ENCODE measurements at regions not wholly inside any gene's neighbourhood (a gene's known extent, or its start where the extent isn't known, plus 50 kb on each side); places are given as distances from the start of the nearest gene placed in this dataset.

- no peaks in the 10 kb centered on the region for H3K9me3 ChIP-seq (ENCODE audit: control insufficient read depth in 1 of 2, low read length in 2 of 2)
- H3K9ac ChIP-seq (ENCODE audit: low read depth in 1 of 2, low read length in 2 of 2), result no peak overlapping the region
- H3K36me3 ChIP-seq (ENCODE audit: control insufficient read depth in 1 of 2, insufficient read depth in 2 of 2, low read length in 2 of 2), result no peaks in the 10 kb centered on the region
- H3K4me1 ChIP-seq (ENCODE audit: control insufficient read depth in 1 of 2, insufficient read depth in 2 of 2, low read length in 2 of 2), result no peaks in the 10 kb centered on the region
- H3K27ac ChIP-seq (ENCODE audit: low read depth, low read length), result no peak overlapping the region
- no peaks in the 10 kb centered on the region for H3K27me3 ChIP-seq (ENCODE audit: control insufficient read depth in 1 of 2, insufficient read depth in 2 of 2, low read length in 2 of 2)
- H3K4me3 ChIP-seq (ENCODE audit: low read depth in 1 of 2, low read length in 2 of 2), result no peak overlapping the region
Measured at GRCh38 chr4:181437895-181438294, 805.3 kb upstream of the TENM3 start.

GRCh38 chr4:181438641-181439040, 804.6 kb upstream of the TENM3 start:
- no peaks in the 10 kb centered on the region for H3K4me1 ChIP-seq (ENCODE audit: control insufficient read depth in 1 of 2, insufficient read depth in 2 of 2, low read length in 2 of 2)
- no peaks in the 10 kb centered on the region for H3K27me3 ChIP-seq (ENCODE audit: control insufficient read depth in 1 of 2, insufficient read depth in 2 of 2, low read length in 2 of 2)
- H3K27ac ChIP-seq (ENCODE audit: low read depth, low read length), result no peak overlapping the region
- no peak overlapping the region for H3K9ac ChIP-seq (ENCODE audit: low read depth in 1 of 2, low read length in 2 of 2)
- H3K4me3 ChIP-seq (ENCODE audit: low read depth in 1 of 2, low read length in 2 of 2), result no peak overlapping the region
- no peaks in the 10 kb centered on the region for H3K36me3 ChIP-seq (ENCODE audit: control insufficient read depth in 1 of 2, insufficient read depth in 2 of 2, low read length in 2 of 2)
- no peaks in the 10 kb centered on the region for H3K9me3 ChIP-seq (ENCODE audit: control insufficient read depth in 1 of 2, low read length in 2 of 2)

- Histone ChIP-seq H3K9ac (ENCODE audit: low read depth in 1 of 2, low read length in 2 of 2) (no peak overlapping the region), H3K4me3 (ENCODE audit: low read depth in 1 of 2, low read length in 2 of 2) (no peak overlapping the region), H3K4me1 (ENCODE audit: control insufficient read depth in 1 of 2, insufficient read depth in 2 of 2, low read length in 2 of 2) (no peaks in the 10 kb centered on the region), H3K27me3 (ENCODE audit: control insufficient read depth in 1 of 2, insufficient read depth in 2 of 2, low read length in 2 of 2) (no peaks in the 10 kb centered on the region), H3K9me3 (ENCODE audit: control insufficient read depth in 1 of 2, low read length in 2 of 2) (no peaks in the 10 kb centered on the region), H3K36me3 (ENCODE audit: control insufficient read depth in 1 of 2, insufficient read depth in 2 of 2, low read length in 2 of 2) (no peaks in the 10 kb centered on the region), H3K27ac (ENCODE audit: low read depth, low read length) (no peak overlapping the region)
Measured at GRCh38 chr4:181443021-181443420, 800.2 kb upstream of the TENM3 start.

- no peak overlapping the region for H3K4me3 ChIP-seq (ENCODE audit: low read depth in 1 of 2, low read length in 2 of 2)
- no peaks in the 10 kb centered on the region for H3K4me1 ChIP-seq (ENCODE audit: control insufficient read depth in 1 of 2, insufficient read depth in 2 of 2, low read length in 2 of 2)
Measured at GRCh38 chr4:181465826-181466225, 777.4 kb upstream of the TENM3 start.

GRCh38 chr4:181468451-181468850, 774.8 kb upstream of the TENM3 start:
- Histone ChIP-seq H3K4me3 (ENCODE audit: low read depth in 1 of 2, low read length in 2 of 2) (no peak overlapping the region), H3K4me1 (ENCODE audit: control insufficient read depth in 1 of 2, insufficient read depth in 2 of 2, low read length in 2 of 2) (no peaks in the 10 kb centered on the region), H3K9ac (ENCODE audit: low read depth in 1 of 2, low read length in 2 of 2) (no peak overlapping the region), H3K36me3 (ENCODE audit: control insufficient read depth in 1 of 2, insufficient read depth in 2 of 2, low read length in 2 of 2) (no peaks in the 10 kb centered on the region), H3K9me3 (ENCODE audit: control insufficient read depth in 1 of 2, low read length in 2 of 2) (no peaks in the 10 kb centered on the region), H3K27me3 (ENCODE audit: control insufficient read depth in 1 of 2, insufficient read depth in 2 of 2, low read length in 2 of 2) (no peaks in the 10 kb centered on the region), H3K27ac (ENCODE audit: low read depth, low read length) (no peak overlapping the region)

More at GRCh38 chr4:181465826-181466225, 777.4 kb upstream of the TENM3 start:
- Histone ChIP-seq H3K27ac (ENCODE audit: low read depth, low read length) (no peak overlapping the region), H3K9me3 (ENCODE audit: control insufficient read depth in 1 of 2, low read length in 2 of 2) (no peaks in the 10 kb centered on the region), H3K36me3 (ENCODE audit: control insufficient read depth in 1 of 2, insufficient read depth in 2 of 2, low read length in 2 of 2) (no peaks in the 10 kb centered on the region), H3K9ac (ENCODE audit: low read depth in 1 of 2, low read length in 2 of 2) (no peak overlapping the region), H3K27me3 (ENCODE audit: control insufficient read depth in 1 of 2, insufficient read depth in 2 of 2, low read length in 2 of 2) (no peaks in the 10 kb centered on the region)

- H3K4me3 ChIP-seq (ENCODE audit: low read depth in 1 of 2, low read length in 2 of 2), result no peak overlapping the region
- no peaks in the 10 kb centered on the region for H3K27me3 ChIP-seq (ENCODE audit: control insufficient read depth in 1 of 2, insufficient read depth in 2 of 2, low read length in 2 of 2)
- H3K27ac ChIP-seq (ENCODE audit: low read depth, low read length), result no peak overlapping the region
- H3K36me3 ChIP-seq (ENCODE audit: control insufficient read depth in 1 of 2, insufficient read depth in 2 of 2, low read length in 2 of 2), result no peaks in the 10 kb centered on the region
- no peak overlapping the region for H3K9ac ChIP-seq (ENCODE audit: low read depth in 1 of 2, low read length in 2 of 2)
- H3K9me3 ChIP-seq (ENCODE audit: control insufficient read depth in 1 of 2, low read length in 2 of 2), result no peaks in the 10 kb centered on the region
- H3K4me1 ChIP-seq (ENCODE audit: control insufficient read depth in 1 of 2, insufficient read depth in 2 of 2, low read length in 2 of 2), result no peaks in the 10 kb centered on the region
Measured at GRCh38 chr4:181470306-181470705, 772.9 kb upstream of the TENM3 start.

- no peaks in the 10 kb centered on the region for H3K4me1 ChIP-seq (ENCODE audit: control insufficient read depth in 1 of 2, insufficient read depth in 2 of 2, low read length in 2 of 2)
- H3K4me3 ChIP-seq (ENCODE audit: low read depth in 1 of 2, low read length in 2 of 2), result no peak overlapping the region
- H3K27ac ChIP-seq (ENCODE audit: low read depth, low read length), result no peak overlapping the region
- no peak overlapping the region for H3K9ac ChIP-seq (ENCODE audit: low read depth in 1 of 2, low read length in 2 of 2)
- H3K9me3 ChIP-seq (ENCODE audit: control insufficient read depth in 1 of 2, low read length in 2 of 2), result no peaks in the 10 kb centered on the region
- H3K27me3 ChIP-seq (ENCODE audit: control insufficient read depth in 1 of 2, insufficient read depth in 2 of 2, low read length in 2 of 2), result no peaks in the 10 kb centered on the region
- no peaks in the 10 kb centered on the region for H3K36me3 ChIP-seq (ENCODE audit: control insufficient read depth in 1 of 2, insufficient read depth in 2 of 2, low read length in 2 of 2)
Measured at GRCh38 chr4:181475359-181475758, 767.8 kb upstream of the TENM3 start.

- Histone ChIP-seq H3K27ac (ENCODE audit: low read depth, low read length) (no peak overlapping the region), H3K4me1 (ENCODE audit: control insufficient read depth in 1 of 2, insufficient read depth in 2 of 2, low read length in 2 of 2) (no peaks in the 10 kb centered on the region), H3K36me3 (ENCODE audit: control insufficient read depth in 1 of 2, insufficient read depth in 2 of 2, low read length in 2 of 2) (no peaks in the 10 kb centered on the region), H3K9me3 (ENCODE audit: control insufficient read depth in 1 of 2, low read length in 2 of 2) (no peaks in the 10 kb centered on the region), H3K27me3 (ENCODE audit: control insufficient read depth in 1 of 2, insufficient read depth in 2 of 2, low read length in 2 of 2) (no peaks in the 10 kb centered on the region), H3K4me3 (ENCODE audit: low read depth in 1 of 2, low read length in 2 of 2) (no peak overlapping the region), H3K9ac (ENCODE audit: low read depth in 1 of 2, low read length in 2 of 2) (no peak overlapping the region)
Measured at GRCh38 chr4:181475781-181476507, 767.3 kb upstream of the TENM3 start.

GRCh38 chr4:181476508-181476890, 766.7 kb upstream of the TENM3 start:
- no peak overlapping the region for H3K4me3 ChIP-seq (ENCODE audit: low read depth in 1 of 2, low read length in 2 of 2)
- H3K27ac ChIP-seq (ENCODE audit: low read depth, low read length), result no peak overlapping the region
- H3K36me3 ChIP-seq (ENCODE audit: control insufficient read depth in 1 of 2, insufficient read depth in 2 of 2, low read length in 2 of 2), result no peaks in the 10 kb centered on the region
- no peak overlapping the region for H3K9ac ChIP-seq (ENCODE audit: low read depth in 1 of 2, low read length in 2 of 2)
- H3K9me3 ChIP-seq (ENCODE audit: control insufficient read depth in 1 of 2, low read length in 2 of 2), result no peaks in the 10 kb centered on the region
- no peaks in the 10 kb centered on the region for H3K4me1 ChIP-seq (ENCODE audit: control insufficient read depth in 1 of 2, insufficient read depth in 2 of 2, low read length in 2 of 2)
- no peaks in the 10 kb centered on the region for H3K27me3 ChIP-seq (ENCODE audit: control insufficient read depth in 1 of 2, insufficient read depth in 2 of 2, low read length in 2 of 2)

- Histone ChIP-seq H3K4me3 (ENCODE audit: low read depth in 1 of 2, low read length in 2 of 2) (no peak overlapping the region), H3K27ac (ENCODE audit: low read depth, low read length) (no peak overlapping the region), H3K36me3 (ENCODE audit: control insufficient read depth in 1 of 2, insufficient read depth in 2 of 2, low read length in 2 of 2) (no peaks in the 10 kb centered on the region), H3K4me1 (ENCODE audit: control insufficient read depth in 1 of 2, insufficient read depth in 2 of 2, low read length in 2 of 2) (no peaks in the 10 kb centered on the region), H3K9ac (ENCODE audit: low read depth in 1 of 2, low read length in 2 of 2) (no peak overlapping the region), H3K27me3 (ENCODE audit: control insufficient read depth in 1 of 2, insufficient read depth in 2 of 2, low read length in 2 of 2) (no peaks in the 10 kb centered on the region), H3K9me3 (ENCODE audit: control insufficient read depth in 1 of 2, low read length in 2 of 2) (no peaks in the 10 kb centered on the region)
Measured at GRCh38 chr4:181477591-181477990, 765.6 kb upstream of the TENM3 start.

GRCh38 chr4:181478656-181479055, 764.5 kb upstream of the TENM3 start:
- H3K4me1 ChIP-seq (ENCODE audit: control insufficient read depth in 1 of 2, insufficient read depth in 2 of 2, low read length in 2 of 2), result no peaks in the 10 kb centered on the region
- no peak overlapping the region for H3K27ac ChIP-seq (ENCODE audit: low read depth, low read length)
- no peak overlapping the region for H3K4me3 ChIP-seq (ENCODE audit: low read depth in 1 of 2, low read length in 2 of 2)
- H3K9ac ChIP-seq (ENCODE audit: low read depth in 1 of 2, low read length in 2 of 2), result no peak overlapping the region
- no peaks in the 10 kb centered on the region for H3K36me3 ChIP-seq (ENCODE audit: control insufficient read depth in 1 of 2, insufficient read depth in 2 of 2, low read length in 2 of 2)
- no peaks in the 10 kb centered on the region for H3K27me3 ChIP-seq (ENCODE audit: control insufficient read depth in 1 of 2, insufficient read depth in 2 of 2, low read length in 2 of 2)
- H3K9me3 ChIP-seq (ENCODE audit: control insufficient read depth in 1 of 2, low read length in 2 of 2), result no peaks in the 10 kb centered on the region
